ENCODE measurements at regions not wholly inside any gene's neighbourhood (a gene's known extent, or its start where the extent isn't known, plus 50 kb on each side); places are given as distances from the start of the nearest gene placed in this dataset.
"Not testable (repeated sequence)": the region's sequence is repeated elsewhere in the genome, so short reads cannot be mapped to it uniquely, and the experiment has no call there.

DNA sequence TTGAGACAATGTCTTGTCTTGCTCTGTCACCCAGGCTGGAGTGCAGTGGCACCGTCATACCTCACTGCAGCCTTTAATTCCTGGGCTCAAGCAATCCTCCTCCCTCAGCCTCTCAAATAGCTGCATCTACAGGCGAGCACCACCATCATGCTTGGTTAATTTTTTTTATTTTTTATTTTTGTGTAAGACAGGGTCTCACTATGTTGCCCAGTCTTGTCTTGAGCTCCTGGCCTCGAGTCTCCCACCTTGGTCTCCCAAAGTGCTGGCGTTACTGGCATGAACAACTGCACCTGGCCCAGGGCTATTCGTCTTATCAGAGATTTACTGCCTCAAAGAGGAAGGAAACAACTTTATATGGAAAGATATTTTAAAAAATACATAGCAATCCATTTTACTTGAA, 102.8 kb upstream of the NUPR2 start:
- DNase-seq = no peak

DNA sequence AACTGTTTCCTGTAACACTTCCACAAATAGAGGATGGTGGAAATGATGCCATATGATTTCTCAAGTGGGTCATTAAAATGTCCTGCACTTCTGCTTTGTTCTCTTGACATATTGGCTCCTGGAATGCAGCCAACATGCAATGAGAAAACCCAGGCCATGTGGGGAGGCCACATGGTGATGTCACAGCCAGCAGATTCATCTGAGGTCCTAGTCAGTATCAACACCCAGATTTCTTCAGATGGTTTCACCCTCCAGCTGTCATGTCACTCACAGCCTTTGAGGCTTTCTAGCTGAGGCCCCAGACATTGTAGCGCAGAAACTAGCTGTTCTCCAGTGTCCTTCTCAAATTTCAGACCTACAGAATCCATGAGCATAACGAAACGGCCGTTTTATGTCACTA, 102.3 kb upstream of the NUPR2 start:
- DNase-seq = no peak

DNA sequence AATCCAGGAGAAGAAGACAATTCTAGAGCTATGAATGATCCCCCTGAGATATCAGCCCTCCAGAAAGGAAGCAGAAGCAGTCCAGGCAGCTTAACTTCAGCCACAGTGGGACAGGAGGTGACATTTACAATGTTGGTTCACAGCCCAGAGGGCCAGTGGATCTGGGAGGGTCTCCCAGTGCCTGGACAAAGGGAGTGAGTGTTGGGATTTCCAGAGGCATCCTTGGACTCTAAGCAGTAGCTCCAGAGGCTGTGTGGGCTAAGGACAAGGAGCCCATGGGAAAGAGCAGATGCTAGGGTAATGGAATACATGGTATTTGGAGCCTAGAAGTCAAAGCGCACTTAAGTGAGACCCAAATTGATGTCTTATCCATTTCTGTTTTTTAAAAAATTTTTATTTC, 97.4 kb upstream of the NUPR2 start:
- DNase-seq = no peak

- DNase-seq = no peak
These were observed 90.2 kb upstream of the NUPR2 start for GRCh38 chr7:56206420-56206819.

- DNase-seq = no peak
These were observed 83.4 kb upstream of the NUPR2 start for GRCh38 chr7:56199639-56200038.

- not testable (repeated sequence) for DNase-seq
These were observed 80.0 kb upstream of the NUPR2 start for GRCh38 chr7:56196195-56196594.

DNA sequence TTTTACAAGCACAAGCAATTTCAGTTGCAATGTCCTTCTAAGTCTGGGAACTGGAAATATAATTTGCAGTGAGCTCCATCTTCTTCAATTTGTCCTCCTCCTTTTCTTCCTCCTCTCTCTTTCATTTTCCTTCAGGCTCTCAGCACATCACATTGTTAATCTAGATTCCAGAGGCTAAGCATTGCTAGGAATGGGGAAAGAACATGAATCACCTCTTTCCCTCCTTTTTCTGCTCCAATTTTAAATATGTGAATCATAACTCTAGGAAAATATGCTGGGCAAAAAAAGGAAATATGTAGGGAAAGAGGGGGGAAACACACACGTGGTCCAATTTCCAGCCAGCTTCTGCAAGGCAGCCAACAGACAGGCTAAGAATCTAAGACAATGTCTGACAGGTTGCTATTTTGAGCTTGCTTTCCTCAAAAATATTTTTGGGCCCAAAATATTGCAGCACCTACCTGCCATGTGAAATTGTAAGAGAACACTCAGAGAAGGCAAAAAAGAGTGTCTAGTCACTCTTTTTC, 72.7 kb upstream of the NUPR2 start:
- DNase-seq = no peak

DNA sequence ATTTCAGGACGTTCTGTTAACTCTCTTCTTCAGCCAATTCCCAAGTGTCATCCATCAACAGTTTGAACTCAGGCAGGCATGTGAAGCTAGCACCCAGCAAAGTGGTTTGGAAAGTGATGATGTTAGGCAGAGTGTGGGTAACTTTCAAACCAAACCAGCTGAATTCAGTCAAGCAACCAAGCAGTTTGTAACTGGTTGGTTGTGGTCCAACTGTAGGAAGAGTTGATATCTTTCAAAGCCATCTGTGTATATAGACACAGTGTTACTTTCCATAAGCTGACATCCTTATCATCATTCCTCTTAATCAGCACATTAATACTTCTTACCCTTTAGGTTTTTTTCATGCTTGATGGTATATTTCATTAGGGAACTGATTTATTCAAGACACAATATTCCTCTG, 72.2 kb upstream of the NUPR2 start:
- DNase-seq = no peak

GRCh38 chr7:56181010-56181409, 64.8 kb upstream of the NUPR2 start:
- no peak for DNase-seq

DNA sequence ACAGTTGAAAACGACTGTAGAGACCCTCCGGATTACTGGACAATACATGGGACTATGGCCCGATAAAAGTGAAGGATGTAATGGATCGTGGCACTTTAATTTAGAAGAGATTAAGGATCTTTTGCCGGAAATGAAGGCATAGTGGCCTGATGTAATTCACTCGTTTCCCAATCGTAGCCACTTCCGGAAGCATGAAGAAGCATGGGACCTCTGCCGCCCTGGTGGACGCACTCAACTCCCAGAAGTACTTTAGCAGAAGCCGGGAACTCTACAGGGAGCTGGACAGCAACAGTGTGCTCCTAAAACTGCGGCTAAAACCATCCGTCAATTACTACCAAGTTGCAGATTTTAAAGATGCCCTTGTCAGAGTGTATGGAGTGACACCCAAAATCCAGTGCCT, 59.6 kb upstream of the NUPR2 start:
- DNase-seq = no peak

DNA sequence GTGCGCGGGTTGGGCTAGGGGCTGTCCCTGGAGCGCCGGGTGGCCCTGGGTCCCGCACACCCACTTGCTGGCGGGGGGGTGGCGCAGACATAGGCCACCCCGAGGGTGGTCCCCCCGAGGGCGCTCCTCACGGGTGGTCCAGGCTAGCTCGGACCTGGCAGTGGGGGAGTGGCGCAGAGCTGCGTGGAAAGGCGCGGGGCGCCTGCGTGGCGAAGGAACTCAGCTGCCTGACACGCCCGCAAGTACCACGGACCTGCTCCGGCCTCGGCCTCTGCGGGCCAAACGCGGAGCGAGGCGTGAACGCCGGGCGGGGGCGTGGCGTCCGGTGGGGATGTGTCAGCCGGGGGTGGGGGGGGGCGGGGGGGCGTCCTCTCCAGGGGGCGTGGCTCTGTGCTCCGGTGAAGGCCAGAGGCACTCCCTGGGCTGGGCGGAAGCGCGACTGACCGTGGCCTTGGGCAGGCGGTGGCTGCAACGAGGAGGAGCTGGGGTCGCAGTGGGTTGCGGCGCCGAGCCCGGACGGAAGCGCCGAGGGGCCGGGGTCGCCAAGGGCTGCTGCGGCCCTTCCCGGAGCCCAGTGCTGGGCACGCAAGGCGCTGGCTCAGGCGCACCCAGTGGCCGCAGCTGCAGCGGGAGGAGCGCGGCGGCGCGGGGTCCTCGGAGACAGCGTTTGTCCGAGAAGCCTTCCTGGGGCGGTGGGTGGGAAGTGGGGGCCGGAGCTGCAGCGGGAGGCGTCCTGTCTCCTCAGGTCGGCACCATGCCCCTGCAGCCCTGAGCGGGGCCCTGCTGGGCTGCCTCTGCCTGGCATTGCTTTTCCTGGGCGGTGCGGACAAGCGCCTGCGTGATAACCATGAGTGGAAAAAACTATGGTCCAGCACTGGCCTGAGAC, 58.9 kb upstream of the NUPR2 start:
- DNase-seq = no peak

DNA sequence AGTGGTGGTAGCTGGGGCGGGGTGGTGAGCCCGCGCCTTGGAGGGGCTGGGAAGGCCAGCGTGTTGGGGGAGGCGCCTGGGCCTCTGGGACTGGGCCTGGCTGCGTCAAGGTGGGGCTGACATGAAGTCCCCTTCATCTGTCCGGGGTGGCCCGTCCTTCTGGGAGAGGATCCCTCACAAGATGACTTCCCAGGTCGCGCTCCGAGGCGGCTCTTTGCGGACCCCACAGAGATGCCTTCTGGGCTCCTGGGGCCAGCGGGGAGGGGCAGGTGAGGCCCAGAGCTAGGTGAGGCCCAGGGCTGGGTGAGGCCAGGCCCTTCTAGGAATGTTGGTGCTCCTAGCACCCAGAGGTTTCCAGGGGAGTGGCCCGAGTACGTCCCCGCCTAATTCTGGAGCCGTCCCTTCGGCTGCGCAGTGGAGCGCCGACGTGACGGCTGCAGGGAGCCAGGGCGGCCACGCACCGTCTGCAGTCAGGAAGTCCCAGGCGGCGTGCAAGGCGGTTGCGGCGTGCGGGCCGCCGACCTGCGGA, 58.2 kb upstream of the NUPR2 start:
- DNase-seq = no peak
